NCI-H1694 treated with DMSO at 0.1 percent for 48 hours (cell line): ENCODE measurements at regions not wholly inside any gene's neighbourhood (a gene's known extent, or its start where the extent isn't known, plus 50 kb on each side); places are given as distances from the start of the nearest gene placed in this dataset.
"Not testable (repeated sequence)": the region's sequence is repeated elsewhere in the genome, so short reads cannot be mapped to it uniquely, and the experiment has no call there.

Experiments used
- DNase-seq: peaks from one replicate; lab custom pipeline; 2025; lab: John Stamatoyannopoulos, UW

GRCh38 chr3:188000361-188000861, 153.5 kb upstream of the LPP start:
- DNase-seq = no peak

- DNase-seq = no peak
These were observed 152.9 kb upstream of the LPP start for GRCh38 chr3:188001093-188001492.

- no peak for DNase-seq
These were observed 152.0 kb upstream of the LPP start for GRCh38 chr3:188001926-188002325.

- no peak for DNase-seq
These were observed 151.3 kb upstream of the LPP start for GRCh38 chr3:188002626-188003138.

GRCh38 chr3:188003188-188004171, 150.5 kb upstream of the LPP start:
- DNase-seq = no peak

GRCh38 chr3:188006726-188007393, 147.1 kb upstream of the LPP start:
- DNase-seq = peak; percentile 40

GRCh38 chr3:188007897-188008296, 146.1 kb upstream of the LPP start:
- no peak for DNase-seq

- no peak for DNase-seq
These were observed 145.3 kb upstream of the LPP start for GRCh38 chr3:188008582-188009213.

GRCh38 chr3:188010478-188010877, 143.5 kb upstream of the LPP start:
- DNase-seq = no peak

- no peak for DNase-seq
These were observed 134.2 kb upstream of the LPP start for GRCh38 chr3:188019727-188020126.

GRCh38 chr3:188021041-188021440, 132.9 kb upstream of the LPP start:
- no peak for DNase-seq

GRCh38 chr3:188021502-188022040, 132.4 kb upstream of the LPP start:
- DNase-seq = no peak

GRCh38 chr3:188022902-188023301, 131.1 kb upstream of the LPP start:
- not testable (repeated sequence) for DNase-seq

- no peak for DNase-seq
These were observed 128.4 kb upstream of the LPP start for GRCh38 chr3:188025555-188025954.

GRCh38 chr3:188026191-188026968, 127.6 kb upstream of the LPP start:
- DNase-seq = no peak

GRCh38 chr3:188031121-188031520, 122.8 kb upstream of the LPP start:
- DNase-seq = no peak

GRCh38 chr3:188034989-188035388, 119.0 kb upstream of the LPP start:
- no peak for DNase-seq

- no peak for DNase-seq
These were observed 117.4 kb upstream of the LPP start for GRCh38 chr3:188036375-188037194.

- DNase-seq = no peak
These were observed 116.7 kb upstream of the LPP start for GRCh38 chr3:188037195-188037718.

- DNase-seq = no peak
These were observed 115.9 kb upstream of the LPP start for GRCh38 chr3:188037965-188038581.
